Sigmoid colon (tissue), 4 donors: ENCODE measurements at regions not wholly inside any gene's neighbourhood (a gene's known extent, or its start where the extent isn't known, plus 50 kb on each side); places are given as distances from the start of the nearest gene placed in this dataset.

Experiments
- CTCF ChIP-seq, 4 experiments: fragments of 450-650 bp in 3 of 4; fragments of 200-600 bp in 1 of 4; IDR thresholded peaks; one replicate each; pipeline ENCODE4 v1.5.1; 2016 to 2019; ENCODE audit warnings: antibody characterized with exemption in 4 of 4, mild to moderate bottlenecking in 3 of 4, moderate library complexity in 2 of 4
- EP300 ChIP-seq, 4 donors: sonication (generic); formaldehyde crosslinking; IDR thresholded peaks; one replicate each; pipeline ENCODE4 v1.6.1; 2017; ENCODE audit warnings: antibody characterized with exemption in 4 of 4
- POLR2A ChIP-seq, 2 donors: fragments of 450-650 bp; IDR thresholded peaks; one replicate each; pipeline ENCODE4 v1.6.1; 2016; ENCODE audit warnings: antibody characterized with exemption in 2 of 2, mild to moderate bottlenecking in 2 of 2, moderate library complexity in 2 of 2
- POLR2AphosphoS5 ChIP-seq, 4 donors: sonication (generic); formaldehyde crosslinking; IDR thresholded peaks; one replicate each; pipeline ENCODE4 v1.6.1; 2017; ENCODE audit warnings: antibody characterized with exemption in 4 of 4

- TF ChIP-seq CTCF (IDR thresholded peaks at IDR 0.05) (no peak), POLR2A (IDR thresholded peaks at IDR 0.05) (no peak), POLR2AphosphoS5 (IDR thresholded peaks at IDR 0.05) (no peak), EP300 (IDR thresholded peaks at IDR 0.05) (no peak)
These were observed 78.1 kb downstream of the CXCL12 start for GRCh38 chr10:44306762-44307161.
